Suprapubic skin (tissue), 4 donors: ENCODE measurements at regions not wholly inside any gene's neighbourhood (a gene's known extent, or its start where the extent isn't known, plus 50 kb on each side); places are given as distances from the start of the nearest gene placed in this dataset.

Source experiments
- DNase-seq, 2 donors: peaks; one replicate each; pipeline ENCODE4 v3.0.0-alpha.2; 2019; ENCODE audit warnings: low spot score in 2 of 2
- H3K27ac ChIP-seq: fragments of 200-600 bp; sonication (generic); one replicate; pipeline ENCODE4 v1.5.1; 2019
- H3K27me3 ChIP-seq: fragments of 200-600 bp; sonication (generic); one replicate; pipeline ENCODE4 v1.5.1; 2019
- H3K36me3 ChIP-seq: fragments of 200-600 bp; sonication (generic); one replicate; pipeline ENCODE4 v1.5.1; 2019
- H3K4me1 ChIP-seq: fragments of 200-600 bp; sonication (generic); one replicate; pipeline ENCODE4 v1.5.1; 2019
- H3K4me3 ChIP-seq: fragments of 200-600 bp; sonication (generic); one replicate; pipeline ENCODE4 v1.5.1; 2019; ENCODE audit warnings: mild to moderate bottlenecking
- H3K9me3 ChIP-seq: fragments of 200-600 bp; sonication (generic); one replicate; pipeline ENCODE4 v1.5.1; 2019
- CTCF ChIP-seq, 2 donors: fragments of 200-600 bp in 1 of 2; fragments of 450-650 bp in 1 of 2; sonication (generic) in 1 of 2; IDR thresholded peaks; one replicate each; pipeline ENCODE4 v1.5.1; 2016 to 2019; ENCODE audit warnings: antibody characterized with exemption in 2 of 2, mild to moderate bottlenecking in 1 of 2, moderate library complexity in 1 of 2
- EP300 ChIP-seq: sonication (generic); formaldehyde crosslinking; IDR thresholded peaks from one replicate; pipeline ENCODE4 v1.6.1; 2017; ENCODE audit warnings: antibody characterized with exemption
- POLR2A ChIP-seq, 2 donors: fragments of 450-650 bp; IDR thresholded peaks; one replicate each; pipeline ENCODE4 v1.6.1; 2017; ENCODE audit warnings: antibody characterized with exemption in 2 of 2, mild to moderate bottlenecking in 2 of 2, moderate library complexity in 2 of 2
- POLR2AphosphoS5 ChIP-seq, 3 donors: sonication (generic); formaldehyde crosslinking; IDR thresholded peaks; one replicate each; pipeline ENCODE4 v1.6.1; 2017; ENCODE audit warnings: antibody characterized with exemption in 3 of 3
- WGBS: methylation state at CpG from one replicate; pipeline ENCODE4 v1.1.5; 2018; 5-methylcytosine and 5-hydroxymethylcytosine counted together

- WGBS = 31% methylated on average over 10 of the region's 11 CpGs
- Histone ChIP-seq H3K27ac (no peak overlapping the region), H3K27me3 (no peaks in the 10 kb centered on the region), H3K9me3 (no peaks in the 10 kb centered on the region), H3K36me3 (no peaks in the 10 kb centered on the region), H3K4me1 (peaks cover 17% of the 10 kb centered on the region), H3K4me3 (no peak overlapping the region)
- no peak for DNase-seq
- TF ChIP-seq CTCF (IDR thresholded peaks at IDR 0.05) (no peak), POLR2AphosphoS5 (IDR thresholded peaks at IDR 0.05) (no peak), POLR2A (IDR thresholded peaks at IDR 0.05) (no peak), EP300 (no peak)
Observed at GRCh38 chr15:70259028-70259424, 161.3 kb upstream of the TLE3 start.

DNA sequence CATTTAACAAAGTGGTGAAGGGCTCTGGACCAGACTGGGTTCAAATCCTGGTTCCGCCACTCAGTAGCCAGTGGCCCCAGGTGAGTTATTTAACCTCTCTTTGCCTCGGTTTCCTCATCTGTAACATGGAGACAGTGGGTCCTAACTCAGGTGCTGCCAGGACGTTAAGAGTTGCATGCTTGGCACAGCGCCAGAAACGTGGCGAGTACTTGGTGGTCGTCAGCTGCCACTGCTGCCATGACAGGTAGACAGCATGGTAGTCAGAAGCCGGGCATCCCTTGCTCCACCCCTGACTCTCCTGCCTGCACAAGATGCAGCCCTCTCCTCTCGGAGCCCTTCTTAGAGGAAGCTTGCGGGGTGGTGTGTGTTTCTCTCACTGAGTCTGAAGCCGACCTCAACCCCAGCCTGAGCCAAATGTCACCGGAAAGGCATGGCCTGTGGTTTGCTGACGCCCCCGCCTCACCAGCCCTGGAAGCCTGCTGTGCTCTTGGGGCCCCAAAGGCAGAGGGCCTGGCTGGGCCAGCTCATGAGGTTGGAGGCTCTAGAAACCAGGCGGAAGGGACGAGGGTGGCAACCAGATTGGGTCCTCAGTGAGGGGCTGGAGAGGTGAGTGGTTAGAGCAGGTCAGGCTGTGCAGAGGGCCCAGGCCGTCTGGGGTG lies 160.8 kb upstream of the TLE3 start:
- Histone ChIP-seq H3K4me1 (peaks cover 13% of the 10 kb centered on the region), H3K36me3 (no peaks in the 10 kb centered on the region), H3K4me3 (no peak overlapping the region), H3K27me3 (no peaks in the 10 kb centered on the region), H3K9me3 (no peaks in the 10 kb centered on the region), H3K27ac (no peak overlapping the region)
- TF ChIP-seq CTCF (IDR thresholded peaks at IDR 0.05) = no peak
- no peak for TF ChIP-seq POLR2A (IDR thresholded peaks at IDR 0.05)
- no peak for TF ChIP-seq EP300
- no peak for TF ChIP-seq POLR2AphosphoS5 (IDR thresholded peaks at IDR 0.05)
- no peak for DNase-seq
- WGBS = 34% methylated on average over 17 of the region's 17 CpGs

- Histone ChIP-seq H3K36me3 (no peaks in the 10 kb centered on the region), H3K4me3 (no peak overlapping the region), H3K4me1 (peaks cover 13% of the 10 kb centered on the region), H3K27me3 (no peaks in the 10 kb centered on the region), H3K27ac (no peak overlapping the region), H3K9me3 (no peaks in the 10 kb centered on the region)
- TF ChIP-seq CTCF (IDR thresholded peaks at IDR 0.05) = no peak
- TF ChIP-seq POLR2A (IDR thresholded peaks at IDR 0.05) = no peak
- TF ChIP-seq EP300 = no peak
- no peak for TF ChIP-seq POLR2AphosphoS5 (IDR thresholded peaks at IDR 0.05)
- no peak for DNase-seq
- 84% methylated on average over 4 of the region's 8 CpGs for WGBS
Observed at GRCh38 chr15:70257573-70258248, 160.0 kb upstream of the TLE3 start.

GRCh38 chr15:70257047-70257446 lies 159.3 kb upstream of the TLE3 start:
- no peaks in the 10 kb centered on the region for H3K27me3 ChIP-seq
- no peaks in the 10 kb centered on the region for H3K9me3 ChIP-seq
- H3K27ac ChIP-seq = no peak overlapping the region
- TF ChIP-seq POLR2A (IDR thresholded peaks at IDR 0.05) (no peak), CTCF (IDR thresholded peaks at IDR 0.05) (no peak), EP300 (no peak), POLR2AphosphoS5 (IDR thresholded peaks at IDR 0.05) (no peak)
- 92% methylated on average over 4 of the region's 4 CpGs for WGBS
- no peak overlapping the region for H3K4me3 ChIP-seq
- no peaks in the 10 kb centered on the region for H3K36me3 ChIP-seq
- no peak for DNase-seq
- peaks cover 20% of the 10 kb centered on the region for H3K4me1 ChIP-seq

GRCh38 chr15:70254311-70254869 lies 156.7 kb upstream of the TLE3 start:
- H3K27ac ChIP-seq = no peak overlapping the region
- H3K4me1 ChIP-seq = peaks cover 26% of the 10 kb centered on the region
- H3K4me3 ChIP-seq = no peak overlapping the region
- no peaks in the 10 kb centered on the region for H3K36me3 ChIP-seq
- H3K9me3 ChIP-seq = no peaks in the 10 kb centered on the region
- DNase-seq = no peak
- TF ChIP-seq EP300 (no peak), POLR2A (IDR thresholded peaks at IDR 0.05) (no peak), POLR2AphosphoS5 (IDR thresholded peaks at IDR 0.05) (no peak), CTCF (IDR thresholded peaks at IDR 0.05) (no peak)
- H3K27me3 ChIP-seq = no peaks in the 10 kb centered on the region
- 87% methylated on average over 19 of the region's 19 CpGs for WGBS
